ENCODE measurements at regions not wholly inside any gene's neighbourhood (a gene's known extent, or its start where the extent isn't known, plus 50 kb on each side); places are given as distances from the start of the nearest gene placed in this dataset.
"Not testable (repeated sequence)": the region's sequence is repeated elsewhere in the genome, so short reads cannot be mapped to it uniquely, and the experiment has no call there.

- Mint-ChIP-seq H3K36me3 (no peaks in the 10 kb centered on the region), H3K4me1 (peaks cover 7% of the 10 kb centered on the region), H3K9me3 (no peaks in the 10 kb centered on the region), H3K27ac (peak overlapping the region; percentile 51), H3K4me3 (peak overlapping the region; percentile 77), H3K27me3 (no peaks in the 10 kb centered on the region)
- DNase-seq (ENCODE audit: low spot score in 2 of 2) (no peak), ATAC-seq (ENCODE audit: low read depth) (no peak)
These were observed 192.5 kb downstream of the EDN1 start for GRCh38 chr6:12482386-12483375.

DNA sequence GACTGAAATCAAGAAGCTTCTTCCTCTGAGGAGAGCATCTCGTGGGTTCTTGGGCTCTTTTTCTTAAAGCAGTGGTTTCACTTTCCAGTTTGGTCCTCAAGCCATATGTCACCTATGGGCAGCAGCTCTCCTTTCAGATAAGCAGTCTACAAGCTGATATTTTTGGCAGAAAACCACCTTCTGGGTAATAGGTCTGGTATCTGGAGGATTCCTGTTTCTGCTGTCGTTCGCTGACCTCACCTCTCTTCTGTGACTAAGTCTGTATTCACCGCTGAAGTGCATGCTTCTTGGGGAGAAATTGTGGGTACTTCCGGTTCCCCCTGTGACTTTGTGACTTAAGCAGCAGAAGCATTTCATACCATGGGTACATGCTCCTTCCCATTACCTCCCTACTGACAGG is 193.6 kb downstream of the EDN1 start:
- peak; percentile 38 for ATAC-seq (ENCODE audit: low read depth)
- H3K4me1 Mint-ChIP-seq, result peaks cover 7% of the 10 kb centered on the region
- DNase-seq (ENCODE audit: low spot score in 2 of 2), result peak in 1 of 2 donors; percentile 4
- H3K27ac Mint-ChIP-seq, result peak overlapping the region; percentile 51
- H3K36me3 Mint-ChIP-seq, result no peaks in the 10 kb centered on the region
- H3K9me3 Mint-ChIP-seq, result no peaks in the 10 kb centered on the region
- H3K27me3 Mint-ChIP-seq, result no peaks in the 10 kb centered on the region
- peak overlapping the region; percentile 77 for H3K4me3 Mint-ChIP-seq

DNA sequence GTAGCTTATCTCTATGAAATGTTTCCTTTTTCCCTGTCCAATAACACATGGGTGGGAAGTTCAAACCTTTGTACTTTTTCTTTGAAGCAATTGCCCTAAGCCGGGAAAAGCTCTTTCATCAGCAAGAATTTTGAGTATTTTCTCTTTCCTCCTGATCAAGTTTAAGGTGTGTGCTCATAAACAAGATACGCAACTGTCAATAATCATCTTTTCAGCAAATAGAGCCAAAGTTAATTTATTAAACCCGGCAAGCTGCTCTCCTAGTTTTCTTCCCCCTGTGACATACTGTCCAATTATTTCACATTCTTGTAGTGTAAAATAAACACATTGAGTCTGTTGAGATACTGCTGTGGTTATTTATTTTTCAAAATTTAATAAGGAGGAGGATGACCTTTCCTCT is 194.4 kb downstream of the EDN1 start:
- ATAC-seq (ENCODE audit: low read depth) (no peak), DNase-seq (ENCODE audit: low spot score in 2 of 2) (no peak)
- no peaks in the 10 kb centered on the region for H3K27me3 Mint-ChIP-seq
- H3K27ac Mint-ChIP-seq, result no peak overlapping the region
- no peaks in the 10 kb centered on the region for H3K9me3 Mint-ChIP-seq
- H3K4me1 Mint-ChIP-seq, result peaks cover 7% of the 10 kb centered on the region
- no peaks in the 10 kb centered on the region for H3K36me3 Mint-ChIP-seq
- H3K4me3 Mint-ChIP-seq, result no peak overlapping the region

- ATAC-seq (ENCODE audit: low read depth) (no peak), DNase-seq (ENCODE audit: low spot score in 2 of 2) (no peak)
- H3K27me3 Mint-ChIP-seq, result no peaks in the 10 kb centered on the region
These were observed 195.1 kb downstream of the EDN1 start for GRCh38 chr6:12485226-12485764.

DNA sequence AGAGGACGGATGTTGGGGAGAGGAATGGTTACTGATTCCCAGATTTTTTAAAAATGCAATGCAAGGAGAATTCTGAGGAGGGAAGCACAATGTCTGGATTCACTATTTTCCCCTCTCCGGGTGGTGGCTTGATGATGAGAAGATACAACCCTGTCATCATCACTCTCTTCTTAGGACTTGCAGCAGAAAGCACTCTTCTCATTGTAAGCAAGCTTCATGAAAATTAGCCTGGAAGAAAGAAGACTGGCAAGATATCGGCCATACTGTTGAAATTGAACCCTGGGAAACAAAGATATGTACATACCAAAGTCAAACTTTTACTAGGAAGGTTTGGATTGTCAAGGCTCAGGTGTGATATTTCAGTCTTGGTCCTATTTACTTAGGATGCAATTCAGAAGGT is 195.7 kb downstream of the EDN1 start:
- Mint-ChIP-seq H3K27me3 (no peaks in the 10 kb centered on the region), H3K27ac (no peak overlapping the region), H3K9me3 (no peaks in the 10 kb centered on the region), H3K4me3 (no peak overlapping the region), H3K36me3 (no peaks in the 10 kb centered on the region), H3K4me1 (peaks cover 7% of the 10 kb centered on the region)
- ATAC-seq (ENCODE audit: low read depth) (no peak), DNase-seq (ENCODE audit: low spot score in 2 of 2) (no peak)

More at GRCh38 chr6:12485226-12485764, 195.1 kb downstream of the EDN1 start:
- Mint-ChIP-seq H3K4me3 (no peak overlapping the region), H3K9me3 (no peaks in the 10 kb centered on the region), H3K27ac (no peak overlapping the region), H3K4me1 (peaks cover 7% of the 10 kb centered on the region), H3K36me3 (no peaks in the 10 kb centered on the region)

- DNase-seq (ENCODE audit: low spot score in 2 of 2) (no peak), ATAC-seq (ENCODE audit: low read depth) (no peak)
- H3K9me3 Mint-ChIP-seq, result no peaks in the 10 kb centered on the region
- H3K27me3 Mint-ChIP-seq, result peaks cover 4% of the 10 kb centered on the region
- H3K4me1 Mint-ChIP-seq, result no peaks in the 10 kb centered on the region
- no peak overlapping the region for H3K27ac Mint-ChIP-seq
- no peaks in the 10 kb centered on the region for H3K36me3 Mint-ChIP-seq
- H3K4me3 Mint-ChIP-seq, result no peak overlapping the region
These were observed 200.3 kb downstream of the EDN1 start for GRCh38 chr6:12490351-12490903.

GRCh38 chr6:12490904-12491571 is 200.9 kb downstream of the EDN1 start:
- no peak overlapping the region for H3K4me3 Mint-ChIP-seq
- H3K9me3 Mint-ChIP-seq, result no peaks in the 10 kb centered on the region
- no peak overlapping the region for H3K27ac Mint-ChIP-seq
- H3K36me3 Mint-ChIP-seq, result no peaks in the 10 kb centered on the region
- DNase-seq (ENCODE audit: low spot score in 2 of 2) (no peak), ATAC-seq (ENCODE audit: low read depth) (no peak)
- no peaks in the 10 kb centered on the region for H3K4me1 Mint-ChIP-seq
- H3K27me3 Mint-ChIP-seq, result peaks cover 4% of the 10 kb centered on the region

- not testable (repeated sequence) for H3K27ac Mint-ChIP-seq; H3K4me3 Mint-ChIP-seq; H3K36me3 Mint-ChIP-seq; H3K4me1 Mint-ChIP-seq; ATAC-seq (ENCODE audit: low read depth); H3K9me3 Mint-ChIP-seq; DNase-seq (ENCODE audit: low spot score in 2 of 2); H3K27me3 Mint-ChIP-seq
These were observed 202.8 kb downstream of the EDN1 start for GRCh38 chr6:12492929-12493328.

DNA sequence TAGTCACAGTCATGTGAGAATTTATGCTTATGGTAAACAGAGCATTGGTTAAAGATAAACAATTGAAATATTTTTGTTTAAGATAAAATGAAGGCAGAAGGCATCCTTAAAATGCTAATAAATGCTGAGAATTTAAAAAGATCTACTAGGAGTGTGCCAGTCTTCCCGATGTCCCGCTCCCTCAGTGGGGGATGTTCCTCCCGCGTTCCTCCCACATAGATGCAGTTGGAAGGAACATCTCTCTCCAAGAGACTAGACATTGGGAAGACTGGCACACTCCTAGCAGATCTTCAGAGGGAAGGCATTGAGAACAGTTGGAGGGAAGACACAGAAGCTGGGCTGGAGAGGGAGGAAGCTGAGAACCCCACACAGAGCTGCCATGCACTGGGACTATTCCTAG is 203.3 kb downstream of the EDN1 start:
- no peaks in the 10 kb centered on the region for H3K9me3 Mint-ChIP-seq
- ATAC-seq (ENCODE audit: low read depth) (no peak), DNase-seq (ENCODE audit: low spot score in 2 of 2) (no peak)
- H3K27ac Mint-ChIP-seq, result no peak overlapping the region
- H3K27me3 Mint-ChIP-seq, result peaks cover 4% of the 10 kb centered on the region
- no peaks in the 10 kb centered on the region for H3K4me1 Mint-ChIP-seq
- no peaks in the 10 kb centered on the region for H3K36me3 Mint-ChIP-seq
- H3K4me3 Mint-ChIP-seq, result no peak overlapping the region

GRCh38 chr6:12494161-12494560 is 204.0 kb downstream of the EDN1 start:
- H3K4me1 Mint-ChIP-seq, result no peaks in the 10 kb centered on the region
- no peak for ATAC-seq (ENCODE audit: low read depth)
- peaks cover 6% of the 10 kb centered on the region for H3K27me3 Mint-ChIP-seq
- no peaks in the 10 kb centered on the region for H3K36me3 Mint-ChIP-seq
- H3K9me3 Mint-ChIP-seq, result no peaks in the 10 kb centered on the region
- H3K27ac Mint-ChIP-seq, result no peak overlapping the region
- H3K4me3 Mint-ChIP-seq, result no peak overlapping the region
- DNase-seq (ENCODE audit: low spot score in 2 of 2), result no peak

GRCh38 chr6:12501990-12502389 is 211.8 kb downstream of the EDN1 start:
- no peak overlapping the region for H3K27ac Mint-ChIP-seq
- H3K9me3 Mint-ChIP-seq, result no peaks in the 10 kb centered on the region
- no peaks in the 10 kb centered on the region for H3K36me3 Mint-ChIP-seq
- peaks cover 4% of the 10 kb centered on the region for H3K4me1 Mint-ChIP-seq
- peaks cover 1% of the 10 kb centered on the region for H3K27me3 Mint-ChIP-seq
- ATAC-seq (ENCODE audit: low read depth) (no peak), DNase-seq (ENCODE audit: low spot score in 2 of 2) (no peak)
- H3K4me3 Mint-ChIP-seq, result no peak overlapping the region

DNA sequence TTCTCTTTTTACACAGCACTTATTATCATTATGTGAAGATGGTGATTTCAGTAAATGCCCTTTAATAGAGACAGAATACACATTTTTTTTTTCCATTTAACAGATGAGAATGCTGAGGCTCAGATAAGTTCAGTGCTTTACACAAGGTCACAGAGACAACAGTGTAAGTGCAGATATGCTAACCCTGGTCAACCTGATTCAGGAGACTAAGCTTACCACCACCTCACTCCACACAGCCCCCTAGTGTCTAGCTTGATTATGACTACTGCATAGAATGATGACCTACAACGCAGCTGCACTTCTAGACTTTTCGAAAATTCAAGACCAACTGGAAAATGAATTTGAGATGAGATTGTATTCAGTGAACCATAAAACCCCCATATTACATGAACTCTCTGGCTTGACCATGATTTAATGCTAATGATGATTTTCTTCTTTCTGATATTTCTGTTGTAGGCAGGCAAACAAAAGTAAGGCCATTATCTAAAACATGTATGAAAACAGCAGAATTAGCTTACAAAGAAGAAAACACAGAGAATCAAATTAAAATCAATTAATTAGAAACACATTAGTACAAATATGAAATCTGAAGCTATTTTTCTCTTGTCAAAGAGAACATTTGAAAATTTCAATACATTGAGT is 212.1 kb upstream of the PHACTR1 start:
- Mint-ChIP-seq H3K27me3 (peaks cover 4% of the 10 kb centered on the region), H3K27ac (no peak overlapping the region), H3K4me3 (no peak overlapping the region), H3K9me3 (no peaks in the 10 kb centered on the region), H3K4me1 (peaks cover 4% of the 10 kb centered on the region), H3K36me3 (no peaks in the 10 kb centered on the region)
- peak; percentile 65 for ATAC-seq (ENCODE audit: low read depth)
- DNase-seq (ENCODE audit: low spot score in 2 of 2), result no peak

GRCh38 chr6:12505486-12505885 is 211.1 kb upstream of the PHACTR1 start:
- H3K36me3 Mint-ChIP-seq, result no peaks in the 10 kb centered on the region
- no peak for ATAC-seq (ENCODE audit: low read depth)

DNA sequence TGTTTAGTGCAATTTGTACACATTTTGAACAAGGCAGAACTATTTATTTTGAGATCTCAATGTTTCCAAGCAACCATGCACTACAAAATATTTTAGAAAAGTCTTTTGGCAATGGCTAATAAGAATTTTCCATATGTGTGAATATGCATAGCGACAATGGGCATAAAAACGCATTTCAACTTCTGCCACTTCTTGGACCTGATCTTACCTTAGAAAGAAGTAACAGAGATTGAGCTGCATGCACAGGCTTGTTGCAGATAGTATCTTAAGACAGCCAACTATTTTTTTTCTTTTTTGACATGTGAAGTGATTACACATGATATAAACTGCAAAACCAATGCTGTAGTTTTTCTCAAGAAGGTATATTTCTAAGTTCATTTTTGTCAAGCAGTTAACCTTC is 210.4 kb upstream of the PHACTR1 start:
- Mint-ChIP-seq H3K4me3 (no peak overlapping the region), H3K27me3 (peaks cover 4% of the 10 kb centered on the region), H3K27ac (no peak overlapping the region), H3K4me1 (peaks cover 4% of the 10 kb centered on the region), H3K9me3 (no peaks in the 10 kb centered on the region), H3K36me3 (no peaks in the 10 kb centered on the region)
- DNase-seq (ENCODE audit: low spot score in 2 of 2) (no peak), ATAC-seq (ENCODE audit: low read depth) (no peak)

More at GRCh38 chr6:12505486-12505885, 211.1 kb upstream of the PHACTR1 start:
- H3K27ac Mint-ChIP-seq, result no peak overlapping the region
- peaks cover 4% of the 10 kb centered on the region for H3K27me3 Mint-ChIP-seq
- H3K4me1 Mint-ChIP-seq, result peaks cover 4% of the 10 kb centered on the region
- no peak for DNase-seq (ENCODE audit: low spot score in 2 of 2)
- H3K4me3 Mint-ChIP-seq, result no peak overlapping the region
- H3K9me3 Mint-ChIP-seq, result no peaks in the 10 kb centered on the region
